HG03196 (cell line): ENCODE measurements at regions not wholly inside any gene's neighbourhood (a gene's known extent, or its start where the extent isn't known, plus 50 kb on each side); places are given as distances from the start of the nearest gene placed in this dataset.

Experiments
- ATAC-seq: cut with Tn5 transposase; IDR thresholded peaks from one replicate; pipeline ENCODE4 v1.9.1; 2021; ENCODE audit not compliant: unreplicated experiment

- no peak for ATAC-seq
These were observed 54.7 kb upstream of the VWC2 start for GRCh38 chr7:49718760-49719159.

- ATAC-seq, result no peak
These were observed 52.0 kb upstream of the VWC2 start for GRCh38 chr7:49721441-49721840.
